Fibroblast of mammary gland (primary cell): ENCODE measurements at regions not wholly inside any gene's neighbourhood (a gene's known extent, or its start where the extent isn't known, plus 50 kb on each side); places are given as distances from the start of the nearest gene placed in this dataset.

ENCODE experiments used
- DNase-seq: peaks from one replicate; pipeline ENCODE4 v3.0.0-alpha.2; 2010; ENCODE audit warnings: low read depth
- H3K4me3 ChIP-seq: 2 replicates; pipeline ENCODE4 v1.5.1; 2011; ENCODE audit warnings: low read depth, mild to moderate bottlenecking, low read length, moderate library complexity; ENCODE audit not compliant: control insufficient read depth
- TF ChIP-seq, protein P1 (sequence below): conservative IDR thresholded peaks from 2 replicates; pipeline ENCODE4 v1.5.1; 2011; ENCODE audit warnings: low read depth, low read length, inconsistent platforms; ENCODE audit not compliant: control insufficient read depth, insufficient read depth

DNA sequence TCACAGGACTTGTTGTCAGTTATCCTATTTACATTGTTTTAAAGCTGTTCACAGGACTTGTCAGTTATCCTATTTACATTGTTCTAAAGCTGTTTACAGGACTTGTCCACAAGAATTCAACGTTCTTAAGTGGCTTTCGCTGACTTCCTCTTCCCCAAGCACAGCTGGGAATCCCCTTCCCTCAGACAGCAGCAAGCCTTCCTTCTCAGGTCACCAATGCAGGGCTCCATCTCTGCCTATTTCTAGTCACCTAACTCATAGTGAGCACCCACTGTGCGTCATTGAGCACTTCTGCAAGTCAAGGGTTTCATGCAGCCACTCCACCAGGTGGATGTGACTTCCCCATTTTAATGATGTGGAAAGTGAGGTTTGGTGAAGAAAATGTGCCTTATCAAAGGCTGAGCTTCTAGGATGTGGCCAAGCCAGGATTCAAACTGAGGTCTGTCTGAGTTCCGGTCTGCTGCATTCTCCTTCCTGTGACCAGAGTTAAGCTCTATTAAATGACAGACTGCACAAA, 109.8 kb upstream of the ZNF462 start:
- DNase-seq, result no peak
- TF ChIP-seq, protein P1, sequence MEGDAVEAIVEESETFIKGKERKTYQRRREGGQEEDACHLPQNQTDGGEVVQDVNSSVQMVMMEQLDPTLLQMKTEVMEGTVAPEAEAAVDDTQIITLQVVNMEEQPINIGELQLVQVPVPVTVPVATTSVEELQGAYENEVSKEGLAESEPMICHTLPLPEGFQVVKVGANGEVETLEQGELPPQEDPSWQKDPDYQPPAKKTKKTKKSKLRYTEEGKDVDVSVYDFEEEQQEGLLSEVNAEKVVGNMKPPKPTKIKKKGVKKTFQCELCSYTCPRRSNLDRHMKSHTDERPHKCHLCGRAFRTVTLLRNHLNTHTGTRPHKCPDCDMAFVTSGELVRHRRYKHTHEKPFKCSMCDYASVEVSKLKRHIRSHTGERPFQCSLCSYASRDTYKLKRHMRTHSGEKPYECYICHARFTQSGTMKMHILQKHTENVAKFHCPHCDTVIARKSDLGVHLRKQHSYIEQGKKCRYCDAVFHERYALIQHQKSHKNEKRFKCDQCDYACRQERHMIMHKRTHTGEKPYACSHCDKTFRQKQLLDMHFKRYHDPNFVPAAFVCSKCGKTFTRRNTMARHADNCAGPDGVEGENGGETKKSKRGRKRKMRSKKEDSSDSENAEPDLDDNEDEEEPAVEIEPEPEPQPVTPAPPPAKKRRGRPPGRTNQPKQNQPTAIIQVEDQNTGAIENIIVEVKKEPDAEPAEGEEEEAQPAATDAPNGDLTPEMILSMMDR, result no peak
- no peak overlapping the region for H3K4me3 ChIP-seq

DNA sequence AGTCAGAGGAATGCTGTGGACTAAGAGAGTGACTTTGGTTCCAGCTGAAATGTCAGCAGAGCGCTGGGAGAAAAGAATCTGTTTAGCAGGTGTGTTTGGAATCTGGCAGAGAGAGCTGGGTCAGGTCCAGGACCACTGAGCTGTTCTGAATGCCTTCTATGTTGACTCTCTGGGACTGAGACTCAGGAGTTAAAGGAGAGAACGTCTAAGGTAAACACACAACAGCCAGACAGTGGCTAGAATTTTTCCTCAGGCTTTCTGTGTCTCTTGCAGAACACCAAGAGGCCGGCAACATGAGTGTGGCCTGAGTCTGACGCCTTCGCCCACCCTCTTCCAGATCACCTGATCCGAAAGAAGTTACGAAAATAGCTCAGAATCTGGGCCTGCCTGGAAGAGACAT, 107.2 kb upstream of the ZNF462 start:
- TF ChIP-seq, protein P1, result no peak
- no peak overlapping the region for H3K4me3 ChIP-seq
- DNase-seq, result no peak

DNA sequence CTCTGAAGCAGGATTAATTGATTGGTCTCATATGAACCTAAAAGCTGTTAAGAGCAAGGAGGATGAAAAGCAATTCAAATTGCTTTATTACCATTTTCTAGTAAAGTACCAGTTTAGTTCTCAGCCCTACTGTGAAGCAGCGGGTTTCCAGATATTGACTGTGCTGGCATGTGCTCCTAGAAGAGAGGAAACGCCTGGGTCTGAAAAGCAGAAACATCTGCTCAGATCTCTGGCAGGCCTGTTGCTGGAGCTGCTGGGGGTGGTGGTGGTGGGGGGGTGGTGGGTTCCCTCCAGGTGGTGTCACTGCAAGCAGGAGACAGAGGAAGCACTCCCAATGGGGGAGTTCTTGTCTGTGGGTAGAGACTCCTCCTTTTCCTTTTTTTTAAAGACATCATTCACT, 105.5 kb upstream of the ZNF462 start:
- TF ChIP-seq, protein P1, result no peak
- no peak overlapping the region for H3K4me3 ChIP-seq
- DNase-seq, result no peak

DNA sequence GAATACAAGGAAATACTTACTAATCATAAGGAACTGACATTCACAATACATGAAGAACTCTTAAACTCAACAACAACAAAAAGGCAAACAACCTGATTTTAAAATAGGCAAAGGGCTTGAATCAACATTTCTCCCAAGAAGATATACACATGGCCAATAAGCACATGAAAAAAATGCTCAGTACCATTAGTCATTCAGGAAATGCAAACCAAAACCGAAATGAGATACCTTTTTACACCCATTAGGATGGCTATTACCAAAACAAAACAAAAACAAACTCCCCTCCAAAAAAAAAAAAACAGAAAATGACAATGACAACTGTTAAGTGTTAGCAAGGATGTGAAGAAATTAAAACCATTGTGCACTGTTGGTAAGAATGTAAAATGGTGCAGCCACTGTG, 104.1 kb upstream of the ZNF462 start:
- no peak overlapping the region for H3K4me3 ChIP-seq
- TF ChIP-seq, protein P1, result no peak
- DNase-seq, result peak; percentile 18

DNA sequence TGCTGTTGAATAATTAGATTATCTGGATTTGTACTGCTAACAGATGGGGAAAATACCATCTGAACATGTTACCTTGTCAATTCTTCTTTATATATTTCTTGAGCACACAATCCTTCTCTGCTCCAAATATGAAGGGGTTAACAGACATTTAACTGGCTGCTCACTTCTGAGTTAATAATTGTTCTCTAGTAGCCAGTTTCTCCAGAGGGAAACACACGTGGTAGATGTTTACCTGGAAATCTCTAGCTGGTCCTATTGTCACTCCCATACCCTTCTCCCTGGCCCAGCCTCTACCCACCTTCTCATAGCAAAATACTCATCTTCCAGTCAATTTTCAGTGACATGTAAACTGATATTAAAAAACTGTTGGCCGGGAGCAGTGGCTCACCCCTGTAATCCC, 101.5 kb upstream of the ZNF462 start:
- TF ChIP-seq, protein P1, result no peak
- no peak overlapping the region for H3K4me3 ChIP-seq
- no peak for DNase-seq

DNA sequence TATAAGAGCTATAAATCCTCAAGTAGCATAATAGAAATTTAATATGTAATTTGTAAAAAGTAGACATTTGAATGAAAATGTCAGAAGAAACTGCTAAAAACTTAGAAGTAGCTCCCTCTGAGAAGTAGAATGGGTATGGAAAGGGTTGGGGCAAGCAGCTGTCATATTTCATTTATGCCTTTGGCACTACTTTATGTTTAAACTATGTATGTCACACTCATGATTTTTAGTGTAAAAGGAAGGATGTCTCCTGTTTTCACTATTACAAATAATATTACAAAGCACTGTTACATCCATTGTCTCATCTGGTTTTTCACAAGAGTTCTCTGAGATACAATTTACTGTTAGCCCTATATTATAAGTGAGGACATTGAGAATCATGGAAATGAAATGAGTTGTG, 96.3 kb upstream of the ZNF462 start:
- DNase-seq, result no peak
- TF ChIP-seq, protein P1, result no peak

DNA sequence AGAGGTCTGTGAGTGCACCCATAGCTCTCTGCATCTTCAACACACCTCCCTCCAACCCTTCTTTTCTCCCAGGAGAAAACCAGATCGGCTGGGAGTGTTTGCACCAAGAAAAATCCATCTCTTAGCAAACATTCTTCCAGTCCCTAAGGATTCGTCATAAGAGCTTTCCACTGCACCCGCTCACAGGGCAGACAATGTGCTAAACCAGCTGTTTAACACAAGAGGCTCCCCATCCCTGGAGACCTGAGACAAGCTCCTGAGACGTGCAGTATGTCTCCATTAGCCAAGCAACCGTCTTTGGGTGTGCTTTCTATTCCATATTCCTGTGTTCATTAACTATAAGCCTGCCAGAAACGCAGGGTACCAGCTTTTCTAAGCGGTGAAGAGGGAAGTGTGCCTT, 93.6 kb upstream of the ZNF462 start:
- H3K4me3 ChIP-seq, result no peak overlapping the region
- TF ChIP-seq, protein P1, result no peak
- no peak for DNase-seq

More for the DNA sequence above, 96.3 kb upstream of the ZNF462 start:
- H3K4me3 ChIP-seq, result no peak overlapping the region
